B cell (primary cell): ENCODE measurements at regions not wholly inside any gene's neighbourhood (a gene's known extent, or its start where the extent isn't known, plus 50 kb on each side); places are given as distances from the start of the nearest gene placed in this dataset.

Source experiments
- EZH2 ChIP-seq: IDR thresholded peaks from 2 replicates; pipeline ENCODE4 v1.6.1; 2012; ENCODE audit warnings: borderline replicate concordance, low read depth, mild to moderate bottlenecking, moderate library complexity, low read length; ENCODE audit not compliant: insufficient read depth, poor library complexity, severe bottlenecking
- TF ChIP-seq, protein P1 (sequence below): fragments of 200-600 bp; IDR thresholded peaks from one replicate; pipeline ENCODE4 v1.8.0; 2022; ENCODE audit warnings: antibody characterized with exemption, mild to moderate bottlenecking

DNA sequence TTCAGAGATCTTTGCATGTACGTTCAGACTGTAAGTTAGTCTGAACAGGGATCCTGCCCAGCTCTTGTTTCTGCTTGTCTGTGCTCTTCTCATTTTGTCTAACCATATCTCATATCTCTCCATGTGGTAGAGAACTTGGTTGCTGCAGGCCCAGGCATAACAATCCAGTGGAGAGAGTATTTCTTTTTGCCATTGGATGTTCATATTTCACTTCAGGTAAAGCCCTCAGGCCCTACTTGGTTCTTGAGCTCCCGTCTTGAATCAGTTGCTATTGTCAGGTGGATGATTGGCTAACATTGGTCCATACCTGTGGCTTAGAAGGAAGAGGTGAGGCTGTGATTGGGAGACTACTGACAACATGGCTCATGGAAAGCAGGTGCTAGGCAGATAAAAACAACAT lies 357.7 kb upstream of the FLRT2 start:
- TF ChIP-seq, protein P1, sequence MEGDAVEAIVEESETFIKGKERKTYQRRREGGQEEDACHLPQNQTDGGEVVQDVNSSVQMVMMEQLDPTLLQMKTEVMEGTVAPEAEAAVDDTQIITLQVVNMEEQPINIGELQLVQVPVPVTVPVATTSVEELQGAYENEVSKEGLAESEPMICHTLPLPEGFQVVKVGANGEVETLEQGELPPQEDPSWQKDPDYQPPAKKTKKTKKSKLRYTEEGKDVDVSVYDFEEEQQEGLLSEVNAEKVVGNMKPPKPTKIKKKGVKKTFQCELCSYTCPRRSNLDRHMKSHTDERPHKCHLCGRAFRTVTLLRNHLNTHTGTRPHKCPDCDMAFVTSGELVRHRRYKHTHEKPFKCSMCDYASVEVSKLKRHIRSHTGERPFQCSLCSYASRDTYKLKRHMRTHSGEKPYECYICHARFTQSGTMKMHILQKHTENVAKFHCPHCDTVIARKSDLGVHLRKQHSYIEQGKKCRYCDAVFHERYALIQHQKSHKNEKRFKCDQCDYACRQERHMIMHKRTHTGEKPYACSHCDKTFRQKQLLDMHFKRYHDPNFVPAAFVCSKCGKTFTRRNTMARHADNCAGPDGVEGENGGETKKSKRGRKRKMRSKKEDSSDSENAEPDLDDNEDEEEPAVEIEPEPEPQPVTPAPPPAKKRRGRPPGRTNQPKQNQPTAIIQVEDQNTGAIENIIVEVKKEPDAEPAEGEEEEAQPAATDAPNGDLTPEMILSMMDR: no peak
- no peak for TF ChIP-seq EZH2
